ENCODE measurements at regions not wholly inside any gene's neighbourhood (a gene's known extent, or its start where the extent isn't known, plus 50 kb on each side); places are given as distances from the start of the nearest gene placed in this dataset.

DNA sequence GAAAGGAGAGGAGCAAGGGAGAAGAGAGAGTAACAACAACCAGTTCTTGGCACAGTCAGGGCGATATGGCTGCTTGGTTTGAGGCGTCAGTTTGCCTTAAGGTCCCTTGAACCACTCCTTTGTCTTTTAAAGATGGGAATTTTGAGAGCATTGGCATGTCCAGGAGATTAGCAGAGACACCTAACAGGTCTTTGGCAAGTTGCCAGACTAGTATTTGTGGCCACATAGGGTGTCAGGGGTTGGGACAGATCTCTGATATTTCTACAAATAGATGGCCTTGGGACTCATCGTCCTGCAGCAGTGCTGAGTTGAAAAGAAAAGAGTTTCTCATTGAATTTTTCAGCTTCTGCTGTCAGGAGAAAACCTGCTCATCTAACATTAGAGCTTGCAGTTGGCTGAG, 55.3 kb upstream of the KCND3 start (continued):
- no peak for TF ChIP-seq ZNF462 (CRISPR knock-in tag; IDR thresholded peaks at IDR 0.05)
- TF ChIP-seq NANOG (IDR thresholded peaks at IDR 0.05; ENCODE audit: borderline replicate concordance), result no peak

DNA sequence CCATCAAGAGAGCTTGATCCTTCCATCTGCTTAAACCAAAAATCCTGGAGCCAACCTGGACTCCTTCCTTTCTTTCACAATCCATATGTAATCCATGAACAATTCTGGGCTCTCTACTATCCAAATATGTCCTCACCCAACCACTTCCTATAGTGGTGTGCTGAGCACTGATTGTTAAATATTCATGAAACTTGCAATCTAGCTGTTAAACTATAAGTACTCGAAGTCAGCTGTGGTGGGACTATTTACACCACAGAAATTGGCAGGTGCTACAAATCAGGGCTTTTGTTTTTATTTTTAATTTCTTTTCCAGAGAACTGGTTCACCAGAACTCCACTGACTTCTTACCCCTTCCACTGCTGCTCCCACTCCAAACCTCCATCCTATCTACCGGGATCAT, 57.2 kb upstream of the KCND3 start:
- DNase-seq (ENCODE audit: low spot score), result no peak
- peaks cover 5% of the 10 kb centered on the region for H3K27me3 Mint-ChIP-seq (ENCODE audit: insufficient read depth, low read depth, poor library complexity)
- Histone ChIP-seq H3K27ac (ENCODE audit: low read depth) (no peak overlapping the region), H2AFZ (no peak overlapping the region), H3K9me2 (ENCODE audit: insufficient read depth) (no peaks in the 10 kb centered on the region), H3K36me3 (ENCODE audit: insufficient read depth) (no peaks in the 10 kb centered on the region), H3K27me3 (ENCODE audit: insufficient read depth) (no peaks in the 10 kb centered on the region), H4K20me1 (replicated peaks; ENCODE audit: insufficient read depth) (no peaks in the 10 kb centered on the region), H3F3A (replicated peaks; ENCODE audit: low read depth) (no peaks in the 10 kb centered on the region), H3K4me2 (no peak overlapping the region), H3K4me1 (ENCODE audit: insufficient read depth) (no peaks in the 10 kb centered on the region), H3K4me3 (no peak overlapping the region), H3K79me2 (replicated peaks; ENCODE audit: insufficient read depth) (no peaks in the 10 kb centered on the region)
- no peaks in the 10 kb centered on the region for H3K36me3 Mint-ChIP-seq (ENCODE audit: low read depth)
- no peak overlapping the region for H3K27ac Mint-ChIP-seq
- no peak overlapping the region for H3K4me3 Mint-ChIP-seq
- H3K9me3 Mint-ChIP-seq, result no peaks in the 10 kb centered on the region
- TF ChIP-seq CREB1 (CRISPR knock-in tag; IDR thresholded peaks at IDR 0.05; ENCODE audit: low read depth), result no peak
- TF ChIP-seq, protein P1, sequence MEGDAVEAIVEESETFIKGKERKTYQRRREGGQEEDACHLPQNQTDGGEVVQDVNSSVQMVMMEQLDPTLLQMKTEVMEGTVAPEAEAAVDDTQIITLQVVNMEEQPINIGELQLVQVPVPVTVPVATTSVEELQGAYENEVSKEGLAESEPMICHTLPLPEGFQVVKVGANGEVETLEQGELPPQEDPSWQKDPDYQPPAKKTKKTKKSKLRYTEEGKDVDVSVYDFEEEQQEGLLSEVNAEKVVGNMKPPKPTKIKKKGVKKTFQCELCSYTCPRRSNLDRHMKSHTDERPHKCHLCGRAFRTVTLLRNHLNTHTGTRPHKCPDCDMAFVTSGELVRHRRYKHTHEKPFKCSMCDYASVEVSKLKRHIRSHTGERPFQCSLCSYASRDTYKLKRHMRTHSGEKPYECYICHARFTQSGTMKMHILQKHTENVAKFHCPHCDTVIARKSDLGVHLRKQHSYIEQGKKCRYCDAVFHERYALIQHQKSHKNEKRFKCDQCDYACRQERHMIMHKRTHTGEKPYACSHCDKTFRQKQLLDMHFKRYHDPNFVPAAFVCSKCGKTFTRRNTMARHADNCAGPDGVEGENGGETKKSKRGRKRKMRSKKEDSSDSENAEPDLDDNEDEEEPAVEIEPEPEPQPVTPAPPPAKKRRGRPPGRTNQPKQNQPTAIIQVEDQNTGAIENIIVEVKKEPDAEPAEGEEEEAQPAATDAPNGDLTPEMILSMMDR (conservative IDR thresholded peaks at IDR 0.05; ENCODE audit: low read depth in 2 of 2), result no peak
- TF ChIP-seq REST (IDR thresholded peaks at IDR 0.05; ENCODE audit: unreplicated experiment), result no peak
- ATAC-seq, result no peak
- no peaks in the 10 kb centered on the region for H3K4me1 Mint-ChIP-seq
